ENCODE measurements at regions not wholly inside any gene's neighbourhood (a gene's known extent, or its start where the extent isn't known, plus 50 kb on each side); places are given as distances from the start of the nearest gene placed in this dataset.

GRCh38 chr10:4035599-4035945 is 250.6 kb upstream of the KLF6 start:
- Mint-ChIP-seq H3K36me3 (ENCODE audit: low read depth) (no peaks in the 10 kb centered on the region), H3K27ac (ENCODE audit: unreplicated experiment) (no peak overlapping the region), H3K27me3 (ENCODE audit: low read depth) (no peaks in the 10 kb centered on the region), H3K4me3 (ENCODE audit: unreplicated experiment) (no peak overlapping the region), H3K4me1 (ENCODE audit: low read depth) (peaks cover 17% of the 10 kb centered on the region), H3K9me3 (ENCODE audit: low read depth) (no peaks in the 10 kb centered on the region)
- TF ChIP-seq CTCF (IDR thresholded peaks at IDR 0.05), result no peak
- DNase-seq (ENCODE audit: low spot score), result no peak

- Mint-ChIP-seq H3K9me3 (ENCODE audit: low read depth) (no peaks in the 10 kb centered on the region), H3K27ac (ENCODE audit: unreplicated experiment) (peak overlapping the region; percentile 87), H3K36me3 (ENCODE audit: low read depth) (no peaks in the 10 kb centered on the region), H3K4me1 (ENCODE audit: low read depth) (peaks cover 17% of the 10 kb centered on the region), H3K27me3 (ENCODE audit: low read depth) (no peaks in the 10 kb centered on the region), H3K4me3 (ENCODE audit: unreplicated experiment) (peak overlapping the region; percentile 55)
- no peak for TF ChIP-seq CTCF (IDR thresholded peaks at IDR 0.05)
- DNase-seq (ENCODE audit: low spot score), result no peak
Observed at GRCh38 chr10:4034907-4035598, 250.0 kb upstream of the KLF6 start.

- H3K4me1 Mint-ChIP-seq (ENCODE audit: low read depth), result peaks cover 17% of the 10 kb centered on the region
- H3K36me3 Mint-ChIP-seq (ENCODE audit: low read depth), result no peaks in the 10 kb centered on the region
- TF ChIP-seq CTCF (IDR thresholded peaks at IDR 0.05), result no peak
- no peak overlapping the region for H3K4me3 Mint-ChIP-seq (ENCODE audit: unreplicated experiment)
- H3K27ac Mint-ChIP-seq (ENCODE audit: unreplicated experiment), result no peak overlapping the region
- no peak for DNase-seq (ENCODE audit: low spot score)
- H3K27me3 Mint-ChIP-seq (ENCODE audit: low read depth), result no peaks in the 10 kb centered on the region
- H3K9me3 Mint-ChIP-seq (ENCODE audit: low read depth), result no peaks in the 10 kb centered on the region
Observed at GRCh38 chr10:4033341-4033896, 248.4 kb upstream of the KLF6 start.

GRCh38 chr10:4029866-4030265 is 244.9 kb upstream of the KLF6 start:
- H3K27ac Mint-ChIP-seq (ENCODE audit: unreplicated experiment), result no peak overlapping the region
- no peaks in the 10 kb centered on the region for H3K27me3 Mint-ChIP-seq (ENCODE audit: low read depth)
- H3K9me3 Mint-ChIP-seq (ENCODE audit: low read depth), result no peaks in the 10 kb centered on the region
- no peak for TF ChIP-seq CTCF (IDR thresholded peaks at IDR 0.05)
- H3K4me3 Mint-ChIP-seq (ENCODE audit: unreplicated experiment), result no peak overlapping the region
- peaks cover 15% of the 10 kb centered on the region for H3K4me1 Mint-ChIP-seq (ENCODE audit: low read depth)
- DNase-seq (ENCODE audit: low spot score), result no peak
- no peaks in the 10 kb centered on the region for H3K36me3 Mint-ChIP-seq (ENCODE audit: low read depth)

- Mint-ChIP-seq H3K36me3 (ENCODE audit: low read depth) (no peaks in the 10 kb centered on the region), H3K4me1 (ENCODE audit: low read depth) (peaks cover 14% of the 10 kb centered on the region), H3K9me3 (ENCODE audit: low read depth) (no peaks in the 10 kb centered on the region), H3K4me3 (ENCODE audit: unreplicated experiment) (no peak overlapping the region), H3K27ac (ENCODE audit: unreplicated experiment) (no peak overlapping the region), H3K27me3 (ENCODE audit: low read depth) (no peaks in the 10 kb centered on the region)
- no peak for TF ChIP-seq CTCF (IDR thresholded peaks at IDR 0.05)
- no peak for DNase-seq (ENCODE audit: low spot score)
Observed at GRCh38 chr10:4028854-4029583, 244.0 kb upstream of the KLF6 start.

Data from chondrocyte (in vitro differentiated cells).